ENCODE measurements at regions not wholly inside any gene's neighbourhood (a gene's known extent, or its start where the extent isn't known, plus 50 kb on each side); places are given as distances from the start of the nearest gene placed in this dataset.

- TF ChIP-seq GATA2 (IDR thresholded peaks at IDR 0.05; ENCODE audit: low read depth, low read length) (no peak), GATA3 (IDR thresholded peaks at IDR 0.05; ENCODE audit: low read depth, low read length) (no peak)
Measured at GRCh38 chr6:21340573-21340972, 253.0 kb upstream of the SOX4 start.

All from SH-SY5Y (cell line).